ENCODE measurements at regions not wholly inside any gene's neighbourhood (a gene's known extent, or its start where the extent isn't known, plus 50 kb on each side); places are given as distances from the start of the nearest gene placed in this dataset.

DNA sequence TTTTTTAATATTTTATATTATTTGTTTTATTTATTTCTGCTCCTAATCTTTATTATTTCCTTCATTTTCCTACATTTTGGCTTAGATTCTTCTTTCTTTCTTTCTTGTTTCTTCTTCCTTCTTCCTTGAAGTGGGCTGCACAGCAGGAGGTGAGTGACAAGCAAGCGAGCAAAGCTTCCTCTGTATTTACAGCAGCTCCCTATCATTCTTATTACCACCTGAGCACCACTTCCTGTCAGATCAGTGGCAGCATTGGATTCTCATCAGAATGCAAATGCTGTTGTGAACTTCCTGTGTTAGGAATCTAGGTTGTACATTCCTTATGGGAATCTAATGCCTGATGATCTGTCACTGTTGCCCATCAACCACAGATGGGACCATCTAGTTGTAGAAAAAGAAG, 784.9 kb upstream of the LUZP2 start:
- DNase-seq = no peak
- Histone ChIP-seq H3K36me3 (no peaks in the 10 kb centered on the region), H3K27me3 (no peaks in the 10 kb centered on the region), H3K4me3 (no peak overlapping the region), H3K9me3 (peaks cover 0 to 6% (median 2%) of the 10 kb centered on the region in 4 donors), H3K27ac (no peak overlapping the region), H3K4me1 (no peaks in the 10 kb centered on the region)
- TF ChIP-seq, protein P1, sequence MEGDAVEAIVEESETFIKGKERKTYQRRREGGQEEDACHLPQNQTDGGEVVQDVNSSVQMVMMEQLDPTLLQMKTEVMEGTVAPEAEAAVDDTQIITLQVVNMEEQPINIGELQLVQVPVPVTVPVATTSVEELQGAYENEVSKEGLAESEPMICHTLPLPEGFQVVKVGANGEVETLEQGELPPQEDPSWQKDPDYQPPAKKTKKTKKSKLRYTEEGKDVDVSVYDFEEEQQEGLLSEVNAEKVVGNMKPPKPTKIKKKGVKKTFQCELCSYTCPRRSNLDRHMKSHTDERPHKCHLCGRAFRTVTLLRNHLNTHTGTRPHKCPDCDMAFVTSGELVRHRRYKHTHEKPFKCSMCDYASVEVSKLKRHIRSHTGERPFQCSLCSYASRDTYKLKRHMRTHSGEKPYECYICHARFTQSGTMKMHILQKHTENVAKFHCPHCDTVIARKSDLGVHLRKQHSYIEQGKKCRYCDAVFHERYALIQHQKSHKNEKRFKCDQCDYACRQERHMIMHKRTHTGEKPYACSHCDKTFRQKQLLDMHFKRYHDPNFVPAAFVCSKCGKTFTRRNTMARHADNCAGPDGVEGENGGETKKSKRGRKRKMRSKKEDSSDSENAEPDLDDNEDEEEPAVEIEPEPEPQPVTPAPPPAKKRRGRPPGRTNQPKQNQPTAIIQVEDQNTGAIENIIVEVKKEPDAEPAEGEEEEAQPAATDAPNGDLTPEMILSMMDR (IDR thresholded peaks at IDR 0.05) = no peak
- TF ChIP-seq POLR2A (IDR thresholded peaks at IDR 0.05) (no peak), EP300 (IDR thresholded peaks at IDR 0.05) (no peak), POLR2AphosphoS5 (IDR thresholded peaks at IDR 0.05) (no peak)
- 83 to 95% (median 92%) methylated on average over 1 of the region's 1 CpG for WGBS, 5 donors
- intact Hi-C loops (cut with DNase I; ENCODE audit: low total_unique reads) = no loop called here

DNA sequence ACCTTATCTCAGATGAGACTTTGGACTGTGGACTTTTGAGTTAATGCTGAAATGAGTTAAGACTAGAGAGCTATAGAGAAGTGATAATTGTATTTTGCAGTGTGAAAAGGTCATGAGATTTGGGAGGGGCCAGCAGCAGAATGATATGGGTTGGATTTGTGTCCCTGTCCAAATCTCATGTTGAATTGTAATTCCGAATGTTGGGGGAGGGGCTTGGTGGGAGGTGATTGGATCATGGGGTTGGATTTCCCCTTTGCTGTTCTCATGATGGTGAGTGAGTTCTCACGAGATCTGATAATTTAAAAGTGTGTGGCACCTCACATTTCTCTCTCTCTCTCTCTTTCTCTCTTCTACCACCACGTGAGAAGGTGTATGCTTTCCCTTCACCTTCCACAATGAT, 777.8 kb upstream of the LUZP2 start:
- Histone ChIP-seq H3K9me3 (peaks cover 0 to 5% (median 0%) of the 10 kb centered on the region in 4 donors), H3K27me3 (no peaks in the 10 kb centered on the region), H3K4me1 (no peaks in the 10 kb centered on the region), H3K27ac (no peak overlapping the region), H3K36me3 (no peaks in the 10 kb centered on the region), H3K4me3 (no peak overlapping the region)
- TF ChIP-seq POLR2A (IDR thresholded peaks at IDR 0.05) (no peak), POLR2AphosphoS5 (IDR thresholded peaks at IDR 0.05) (no peak), EP300 (IDR thresholded peaks at IDR 0.05) (no peak)
- TF ChIP-seq, protein P1 (IDR thresholded peaks at IDR 0.05) = no peak
- WGBS, 5 donors = 73 to 89% (median 85%) methylated on average over 3 of the region's 3 CpGs
- no peak for DNase-seq
- intact Hi-C loops (cut with DNase I; ENCODE audit: low total_unique reads) = no loop called here

DNA sequence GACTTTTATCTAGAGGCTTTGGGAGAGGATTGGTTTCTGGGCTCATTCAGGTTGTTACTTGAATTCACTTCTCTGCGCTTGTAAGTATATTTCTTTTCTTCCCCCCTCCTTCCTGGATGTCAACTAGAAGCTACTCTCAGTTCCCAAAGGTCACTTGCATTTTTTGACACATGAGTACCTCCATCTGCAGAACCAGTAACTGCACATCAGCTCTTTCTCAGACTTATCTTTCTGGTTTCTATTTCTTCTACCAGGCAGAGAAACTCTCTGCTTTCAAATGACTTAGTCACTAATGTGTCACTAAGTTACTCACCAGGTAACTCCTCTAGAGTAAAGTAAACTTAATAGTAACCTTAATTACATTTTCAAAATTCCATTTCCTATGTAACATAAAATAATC, 773.0 kb upstream of the LUZP2 start:
- no peak overlapping the region for H3K4me3 ChIP-seq

DNA sequence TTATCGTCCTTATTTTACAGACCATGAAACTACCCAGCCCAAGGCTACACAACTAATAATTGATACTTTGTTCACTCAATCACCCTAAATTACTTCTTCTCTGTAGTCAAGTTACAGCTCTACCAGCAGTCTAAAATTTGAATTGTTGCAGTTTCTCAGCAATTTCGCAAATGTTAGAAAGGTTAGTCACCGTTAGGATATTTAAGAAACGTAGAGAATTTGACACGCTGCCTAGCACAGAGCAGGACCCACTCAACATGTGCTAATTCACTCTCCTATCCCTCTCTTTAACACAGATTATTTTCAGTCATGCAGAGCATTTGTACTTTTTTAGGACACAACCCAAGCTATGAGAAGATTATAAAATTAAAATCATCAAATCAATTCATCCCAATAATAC, 771.1 kb upstream of the LUZP2 start:
- Histone ChIP-seq H3K36me3 (no peaks in the 10 kb centered on the region), H3K27ac (no peak overlapping the region), H3K9me3 (no peaks in the 10 kb centered on the region), H3K27me3 (no peaks in the 10 kb centered on the region), H3K4me1 (no peaks in the 10 kb centered on the region), H3K4me3 (no peak overlapping the region)
- no peak for DNase-seq
- WGBS, 5 donors = 90 to 97% (median 94%) methylated on average over 5 of the region's 5 CpGs
- TF ChIP-seq POLR2A (IDR thresholded peaks at IDR 0.05) = no peak
- TF ChIP-seq, protein P1 (IDR thresholded peaks at IDR 0.05) = no peak
- TF ChIP-seq POLR2AphosphoS5 (IDR thresholded peaks at IDR 0.05) = no peak
- no peak for TF ChIP-seq EP300 (IDR thresholded peaks at IDR 0.05)
- intact Hi-C loops (cut with DNase I; ENCODE audit: low total_unique reads) = no loop called here

More for the DNA sequence above, 773.0 kb upstream of the LUZP2 start:
- 78 to 98% (median 95%) methylated on average over 1 of the region's 1 CpG for WGBS, 5 donors
- Histone ChIP-seq H3K27me3 (no peaks in the 10 kb centered on the region), H3K27ac (no peak overlapping the region), H3K9me3 (no peaks in the 10 kb centered on the region), H3K4me1 (no peaks in the 10 kb centered on the region), H3K36me3 (no peaks in the 10 kb centered on the region)
- TF ChIP-seq POLR2AphosphoS5 (IDR thresholded peaks at IDR 0.05) = no peak
- no peak for TF ChIP-seq EP300 (IDR thresholded peaks at IDR 0.05)
- TF ChIP-seq, protein P1 (IDR thresholded peaks at IDR 0.05) = no peak
- no peak for TF ChIP-seq POLR2A (IDR thresholded peaks at IDR 0.05)
- DNase-seq = no peak
- intact Hi-C loops (cut with DNase I; ENCODE audit: low total_unique reads) = no loop called here

All from stomach (tissue), 8 donors.